Thyroid gland (tissue), 4 donors: ENCODE measurements at regions not wholly inside any gene's neighbourhood (a gene's known extent, or its start where the extent isn't known, plus 50 kb on each side); places are given as distances from the start of the nearest gene placed in this dataset.

Source experiments
- CTCF ChIP-seq, 6 experiments: fragments of 200-600 bp in 3 of 6; fragments of 450-650 bp in 3 of 6; sonication (generic) in 3 of 6; IDR thresholded peaks; one replicate each; pipeline ENCODE4 v1.5.1; 2016 to 2019; ENCODE audit warnings: antibody characterized with exemption in 6 of 6, mild to moderate bottlenecking in 2 of 6, inconsistent platforms in 1 of 6, moderate library complexity in 1 of 6
- POLR2A ChIP-seq, 2 donors: fragments of 450-650 bp; IDR thresholded peaks; one replicate each; pipeline ENCODE4 v1.6.1; 2017; ENCODE audit warnings: antibody characterized with exemption in 2 of 2, mild to moderate bottlenecking in 2 of 2, moderate library complexity in 1 of 2

GRCh38 chr9:135359764-135360163 lies 119.8 kb upstream of the PPP1R26 start:
- TF ChIP-seq CTCF (IDR thresholded peaks at IDR 0.05): no peak
- TF ChIP-seq POLR2A (IDR thresholded peaks at IDR 0.05): no peak
